GM18505 (cell line): ENCODE measurements at regions not wholly inside any gene's neighbourhood (a gene's known extent, or its start where the extent isn't known, plus 50 kb on each side); places are given as distances from the start of the nearest gene placed in this dataset.
"Not testable (repeated sequence)": the region's sequence is repeated elsewhere in the genome, so short reads cannot be mapped to it uniquely, and the experiment has no call there.

Experiments used
- ATAC-seq: cut with Tn5 transposase; IDR thresholded peaks from one replicate; pipeline ENCODE4 v1.9.1; 2021; ENCODE audit not compliant: unreplicated experiment
- POLR2A ChIP-seq: IDR thresholded peaks from 4 replicates; pipeline ENCODE4 v1.6.1; 2011; ENCODE audit warnings: borderline replicate concordance; ENCODE audit not compliant: insufficient read depth, insufficient read length; ENCODE audit errors: extremely low read depth

DNA sequence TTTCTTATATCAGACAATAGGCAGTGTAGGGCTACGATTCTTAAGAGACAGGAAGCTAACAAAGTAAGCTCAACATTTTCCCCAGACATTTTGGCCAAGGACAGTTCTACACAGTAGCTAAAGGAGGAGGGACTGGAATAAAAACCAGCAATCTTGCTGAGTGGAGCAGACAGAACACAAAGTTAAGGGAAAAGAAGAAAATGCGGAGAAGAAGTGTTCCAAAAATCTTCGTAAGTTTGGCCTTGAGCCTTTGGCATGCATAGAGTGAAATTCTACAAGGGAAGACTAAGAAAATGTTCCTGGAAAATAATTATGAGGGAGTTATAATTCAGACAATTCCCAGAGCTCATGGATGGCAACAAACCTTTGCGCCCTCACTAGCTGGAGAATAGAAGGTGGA is 748.0 kb upstream of the CTNND2 start:
- no peak for TF ChIP-seq POLR2A
- ATAC-seq: no peak

DNA sequence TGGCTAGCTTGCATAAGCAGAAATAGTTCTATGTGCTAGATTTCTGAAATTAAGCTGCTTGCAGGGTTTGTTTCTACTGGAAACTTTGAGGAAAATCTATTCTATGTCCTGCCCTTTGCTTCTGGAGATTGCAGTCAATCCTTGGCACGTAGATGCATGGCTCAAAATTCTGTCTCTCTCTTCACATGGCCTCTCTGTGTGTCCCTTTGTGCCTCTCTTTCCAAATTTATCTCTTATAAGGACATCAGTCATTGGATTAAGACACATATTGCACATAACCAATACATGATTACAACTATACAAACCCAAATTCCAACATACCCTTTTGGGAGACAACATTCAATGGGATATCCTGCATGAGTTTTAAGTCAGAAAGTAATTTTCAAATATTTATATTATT is 744.3 kb upstream of the CTNND2 start:
- ATAC-seq: no peak
- no peak for TF ChIP-seq POLR2A

DNA sequence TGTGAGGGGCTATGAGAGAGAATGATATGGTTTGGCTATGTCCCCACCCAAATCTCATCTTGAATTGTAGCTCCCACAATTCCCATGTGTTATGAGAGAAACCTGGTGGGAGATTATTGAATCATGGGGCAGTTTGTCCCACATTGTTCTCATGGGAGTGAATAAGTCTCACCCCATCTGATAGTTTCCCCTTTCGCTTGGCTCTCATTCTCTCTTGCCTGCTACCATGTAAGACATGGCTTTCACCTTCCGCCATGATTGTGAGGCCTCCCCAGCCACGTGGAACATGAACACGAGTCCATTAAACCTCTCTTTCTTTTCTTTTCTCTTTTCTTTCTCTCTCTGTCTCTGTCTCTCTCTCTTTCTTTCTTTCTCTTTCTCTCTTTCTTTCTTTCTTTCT is 743.4 kb upstream of the CTNND2 start:
- no peak for ATAC-seq
- TF ChIP-seq POLR2A: no peak

DNA sequence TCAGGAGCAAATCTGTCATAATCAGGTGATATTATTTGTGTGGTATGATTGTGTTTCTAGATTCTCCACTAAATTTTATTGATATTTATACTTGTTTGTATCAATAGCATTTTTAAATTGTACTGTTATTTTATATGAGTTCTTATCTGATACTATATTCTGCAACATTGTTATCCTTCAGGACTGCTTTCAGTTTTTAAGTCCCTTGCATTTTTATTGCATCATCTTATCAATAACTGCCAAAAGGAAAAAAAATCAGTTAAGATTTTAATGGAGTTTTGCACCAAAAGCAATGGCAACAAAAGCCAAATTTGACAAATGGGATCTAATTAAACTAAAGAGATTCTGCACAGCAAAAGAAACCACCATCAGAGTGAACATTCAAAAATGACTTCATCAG is 741.3 kb upstream of the CTNND2 start:
- ATAC-seq: no peak
- no peak for TF ChIP-seq POLR2A

DNA sequence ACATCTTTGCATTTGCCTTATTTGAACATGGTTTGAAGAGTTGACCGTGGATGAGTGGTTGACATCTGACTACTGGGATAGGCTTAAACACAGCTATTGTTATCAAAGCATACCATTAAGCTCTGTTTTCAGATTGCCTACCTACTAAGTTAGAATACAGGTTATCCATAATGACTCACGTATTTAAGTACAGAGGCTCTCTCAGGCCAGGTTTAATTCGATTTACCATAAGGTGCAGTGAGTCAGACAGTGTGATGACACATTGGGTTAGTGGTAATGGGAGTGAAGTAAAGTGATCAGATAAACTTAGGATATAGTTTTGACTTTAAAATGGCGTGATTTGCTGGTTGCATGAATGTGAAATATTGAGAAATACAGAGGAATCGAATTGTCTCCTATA is 732.0 kb upstream of the CTNND2 start:
- ATAC-seq: no peak
- no peak for TF ChIP-seq POLR2A

DNA sequence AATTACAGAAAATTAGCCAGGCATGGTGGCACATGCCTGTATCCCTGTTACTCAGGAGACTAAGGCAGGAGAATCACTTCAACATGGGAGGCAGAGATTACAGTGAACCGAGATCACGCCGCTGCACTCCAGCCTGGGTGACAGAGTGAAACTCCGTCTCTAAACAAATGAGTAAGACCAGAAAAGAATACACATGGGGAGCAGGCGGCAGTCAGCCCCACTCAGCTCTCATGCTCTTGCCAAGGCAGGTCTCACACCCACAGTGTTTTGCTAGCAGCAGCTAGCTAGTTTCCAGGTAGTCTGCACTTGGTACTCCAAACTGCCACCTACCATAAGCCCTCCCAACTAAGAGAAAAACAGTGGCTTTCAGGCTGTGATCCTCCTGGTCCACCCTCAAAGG is 722.3 kb upstream of the CTNND2 start:
- no peak for ATAC-seq
- TF ChIP-seq POLR2A: no peak

DNA sequence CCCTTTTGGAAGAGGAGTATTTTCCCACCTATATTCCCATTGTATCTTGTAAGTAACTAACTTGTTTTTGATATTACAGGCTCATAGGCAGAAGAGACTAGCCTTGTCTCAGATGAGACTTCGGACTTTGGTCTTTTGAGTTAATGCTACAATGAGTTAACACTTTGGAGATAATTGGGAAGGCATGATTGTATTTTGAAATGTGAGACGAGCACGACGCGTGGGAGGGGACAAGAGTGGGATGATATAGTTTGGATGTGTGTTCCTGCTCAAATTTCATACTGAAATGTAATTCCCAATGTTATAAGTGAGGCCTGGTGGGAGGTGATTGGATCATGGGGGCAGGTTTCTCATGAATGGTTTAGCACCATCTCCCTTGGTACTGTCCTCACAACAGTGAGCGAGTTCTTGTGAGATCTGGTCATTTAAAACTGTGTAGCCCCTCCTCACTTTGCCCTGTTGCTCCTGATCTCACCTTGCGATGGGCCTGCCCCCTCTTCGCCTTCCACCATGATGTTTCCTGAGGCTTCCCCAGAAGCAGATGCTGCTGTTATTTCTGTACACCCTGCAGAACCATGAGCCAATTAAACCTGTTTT is 721.5 kb upstream of the CTNND2 start:
- no peak for ATAC-seq
- no peak for TF ChIP-seq POLR2A

DNA sequence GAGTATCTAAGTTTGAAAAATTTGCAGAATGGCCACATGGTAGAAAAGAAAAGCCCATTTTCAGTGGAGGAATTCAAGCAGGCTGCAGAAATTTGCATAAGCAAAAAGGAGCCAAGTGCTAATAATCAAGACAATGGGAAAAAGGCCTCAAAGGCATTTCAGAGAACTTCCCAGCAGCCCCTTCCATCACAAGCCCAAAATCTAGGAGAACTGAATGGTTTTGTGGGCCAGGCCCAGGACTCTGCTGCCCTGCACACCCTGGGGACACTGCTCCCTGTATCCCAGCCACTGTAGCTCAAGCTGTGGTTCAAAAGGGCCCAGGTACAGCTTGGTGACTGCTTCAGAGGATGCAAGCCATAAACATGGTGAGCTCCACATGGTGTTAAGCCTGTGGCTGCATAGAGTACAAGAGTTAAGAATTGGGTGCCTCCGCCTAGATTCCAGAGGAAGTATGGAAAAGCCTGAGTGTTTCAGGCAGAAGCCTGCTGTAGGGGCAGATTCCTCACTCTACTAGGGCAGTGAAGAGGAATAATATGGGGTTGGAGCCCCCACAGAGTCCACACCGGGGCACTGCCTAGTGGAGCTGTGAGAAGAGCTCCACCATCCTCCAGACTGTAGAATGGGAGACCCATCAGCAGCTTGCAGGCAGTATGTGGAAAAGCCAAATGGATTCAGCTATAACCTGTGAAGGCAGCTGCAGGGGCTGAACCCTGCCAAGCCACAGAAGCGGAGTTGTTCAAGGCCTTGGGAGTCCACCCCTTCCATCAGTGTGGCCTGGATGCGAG is 720.7 kb upstream of the CTNND2 start:
- TF ChIP-seq POLR2A: no peak
- ATAC-seq: no peak

DNA sequence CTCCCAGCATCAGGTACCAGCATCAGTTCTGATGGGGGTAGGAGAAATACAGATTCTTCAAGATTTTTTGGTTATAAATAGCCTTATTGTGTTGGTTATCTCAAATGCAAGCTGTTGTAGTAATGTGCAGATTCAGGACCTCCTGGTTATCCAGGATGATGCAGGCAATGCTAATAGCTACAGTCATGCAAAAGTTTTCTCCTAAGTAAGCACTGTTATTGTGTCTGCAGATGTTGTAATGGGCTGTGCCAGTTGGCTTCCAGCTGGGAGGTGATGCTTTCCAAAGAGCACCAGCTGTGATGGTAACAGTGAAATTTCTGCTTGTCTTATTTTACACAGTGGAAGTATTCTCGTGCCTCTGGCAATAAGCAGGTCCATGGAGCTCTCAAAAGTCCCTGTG is 719.2 kb upstream of the CTNND2 start:
- TF ChIP-seq POLR2A: no peak
- ATAC-seq: no peak

DNA sequence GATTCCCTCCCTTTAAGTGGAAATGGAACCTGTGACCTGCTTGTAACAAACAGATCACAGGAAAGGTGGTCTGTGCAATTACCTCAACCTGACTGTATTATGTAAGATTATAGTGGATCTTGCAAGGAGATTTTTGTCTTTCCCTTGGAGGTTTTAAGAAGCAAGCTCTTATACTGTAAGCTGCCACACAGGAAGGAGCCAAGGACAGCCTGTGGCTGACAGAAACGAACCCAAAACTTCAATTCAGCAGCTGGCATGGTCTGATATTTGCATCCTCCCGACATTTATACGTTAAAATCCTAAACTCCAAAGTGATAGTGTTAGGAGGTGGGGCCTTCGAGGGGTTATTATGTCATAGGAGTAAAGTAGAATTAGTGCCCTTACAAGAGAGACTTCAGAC is 711.8 kb upstream of the CTNND2 start:
- ATAC-seq: no peak
- no peak for TF ChIP-seq POLR2A

DNA sequence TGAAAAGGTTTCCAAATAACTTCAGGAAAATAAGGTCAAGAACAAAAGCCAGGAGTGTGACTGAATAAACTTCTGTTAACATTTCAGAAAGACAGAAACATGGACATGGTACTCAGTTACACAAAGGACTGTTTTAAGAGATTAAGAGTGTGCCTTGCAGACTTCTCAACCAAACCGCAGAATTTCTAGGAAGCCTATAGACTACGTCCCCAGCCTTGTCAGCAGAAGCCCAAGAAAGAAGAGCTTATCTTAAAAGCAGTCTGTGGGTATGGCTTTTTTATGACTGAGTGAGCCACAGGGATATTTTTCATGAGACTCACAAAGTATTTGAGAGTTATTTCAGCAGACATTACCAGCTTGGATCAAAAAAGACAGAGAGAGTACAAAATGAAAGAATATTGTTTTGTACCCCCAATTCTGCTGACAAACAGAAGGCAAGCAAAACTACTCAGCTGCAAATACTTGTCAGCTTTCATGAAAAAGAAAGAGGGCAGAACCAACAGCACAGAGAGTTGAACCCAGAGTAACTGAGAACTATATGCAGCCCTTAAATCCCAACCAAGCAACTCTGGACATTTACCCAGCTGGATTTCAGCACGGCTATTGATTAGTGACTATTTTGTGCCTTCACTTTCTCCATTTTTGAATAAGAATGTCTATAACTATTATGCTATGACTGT is 711.0 kb upstream of the CTNND2 start:
- no peak for TF ChIP-seq POLR2A
- no peak for ATAC-seq

DNA sequence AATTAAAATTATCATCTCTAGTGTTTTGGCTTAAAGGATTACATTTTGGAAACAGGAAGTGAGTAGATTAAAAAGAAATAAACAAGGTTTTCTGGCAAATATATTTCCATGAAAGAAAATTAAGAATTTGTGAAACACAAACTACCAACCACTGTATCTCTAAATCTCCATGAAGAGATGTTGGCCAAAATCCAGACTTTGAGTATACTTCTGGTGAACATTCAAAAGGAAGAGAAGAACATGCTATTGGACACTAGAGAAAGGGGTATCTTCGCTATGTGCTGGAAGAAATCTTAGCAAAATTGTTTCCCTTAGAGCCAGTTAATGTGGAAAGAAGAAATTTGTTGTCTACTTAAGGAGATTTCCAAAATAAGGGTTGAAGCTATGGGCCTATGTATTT is 710.4 kb upstream of the CTNND2 start:
- no peak for TF ChIP-seq POLR2A
- no peak for ATAC-seq

DNA sequence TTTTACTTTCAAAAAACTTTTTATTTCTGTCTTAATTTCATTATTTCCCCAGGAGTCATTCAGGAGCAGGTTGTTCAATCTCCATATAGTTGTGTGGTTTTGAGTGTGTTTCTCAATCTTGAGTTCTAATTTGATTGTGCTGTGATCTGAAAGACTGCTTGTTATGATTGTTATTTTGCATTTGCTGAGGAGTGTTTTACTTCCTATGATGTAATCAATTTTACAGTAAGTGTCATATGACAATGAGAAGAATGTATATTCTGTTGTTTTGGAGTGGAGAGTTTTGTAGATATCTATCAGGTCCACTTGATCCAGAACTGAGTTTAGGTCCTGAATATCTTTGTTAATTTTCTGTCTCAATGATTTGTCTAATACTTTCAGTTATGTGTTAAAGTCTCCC is 706.9 kb upstream of the CTNND2 start:
- no peak for ATAC-seq
- TF ChIP-seq POLR2A: no peak

DNA sequence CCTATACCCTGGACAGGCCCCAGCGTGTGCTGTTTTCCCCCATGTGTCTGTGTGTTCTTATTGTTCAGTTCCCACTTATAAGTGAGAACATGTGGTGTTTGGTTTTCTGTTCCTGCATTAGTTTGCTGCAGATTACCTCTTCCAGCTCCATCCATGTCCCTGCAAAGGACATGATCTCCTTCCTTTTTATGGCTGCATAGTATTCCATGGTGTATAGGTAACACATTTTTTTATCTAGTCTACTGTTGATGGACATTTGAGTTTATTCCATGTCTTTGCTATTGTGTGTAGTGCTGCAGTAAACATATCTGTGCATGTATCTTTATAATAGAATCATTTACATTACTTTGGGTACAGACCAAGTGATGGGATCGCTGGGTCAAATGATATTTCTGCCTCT is 703.6 kb upstream of the CTNND2 start:
- not testable (repeated sequence) for ATAC-seq
